A673 (cell line): ENCODE measurements at regions not wholly inside any gene's neighbourhood (a gene's known extent, or its start where the extent isn't known, plus 50 kb on each side); places are given as distances from the start of the nearest gene placed in this dataset.

Experiments used
- BruUV-seq: library from RNA; stranded (reverse); fragments of 400-500 nt; replicated peaks from 2 replicates; lab custom pipeline; 2021; lab: Mats Ljungman, UMichigan
- CTCF ChIA-PET: fragments of 300-600 bp; sonication (Branson Sonifier 250); formaldehyde crosslinking; loops from one replicate; lab custom pipeline; 2022; ENCODE audit warnings: antibody characterized with exemption; lab: Charles Lee
- POLR2A ChIA-PET: fragments of 300-600 bp; sonication (Branson Sonifier 250); formaldehyde crosslinking; loops from one replicate; lab custom pipeline; 2022; ENCODE audit warnings: antibody characterized with exemption; ENCODE audit not compliant: low non-redundant PET; lab: Charles Lee
- DNase-seq: peaks from one replicate; pipeline ENCODE4 v3.0.0-alpha.2; 2015; ENCODE audit warnings: low spot score
- H3K27ac ChIP-seq: fragments of 200-600 bp; sonication (generic); 2 replicates; pipeline ENCODE4 v1.5.1; 2016; ENCODE audit warnings: mixed run types, low read depth, mild to moderate bottlenecking, mixed read lengths, antibody characterized with exemption, low read length; ENCODE audit not compliant: poor library complexity, severe bottlenecking
- H3K27me3 ChIP-seq: fragments of 200-600 bp; sonication (generic); replicated peaks from 2 replicates; pipeline ENCODE4 v1.6.1; 2017; ENCODE audit warnings: mixed run types, low read depth, mild to moderate bottlenecking, mixed read lengths, antibody characterized with exemption, low read length; ENCODE audit not compliant: insufficient read depth, poor library complexity
- H3K36me3 ChIP-seq: fragments of 200-600 bp; sonication (generic); 2 replicates; pipeline ENCODE4 v1.6.1; 2016; ENCODE audit warnings: mixed run types, mild to moderate bottlenecking, mixed read lengths, antibody characterized with exemption, low read length; ENCODE audit not compliant: insufficient read depth, poor library complexity, severe bottlenecking
- H3K4me1 ChIP-seq: fragments of 200-600 bp; sonication (generic); 2 replicates; pipeline ENCODE4 v1.6.1; 2017; ENCODE audit warnings: mixed run types, mild to moderate bottlenecking, mixed read lengths, antibody characterized with exemption, low read length; ENCODE audit not compliant: insufficient read depth, poor library complexity, severe bottlenecking
- H3K4me3 ChIP-seq: fragments of 200-600 bp; sonication (generic); 2 replicates; pipeline ENCODE4 v1.5.1; 2016; ENCODE audit warnings: low read depth, mixed run types, mild to moderate bottlenecking, mixed read lengths, low read length; ENCODE audit not compliant: poor library complexity, severe bottlenecking
- H3K9me3 ChIP-seq: fragments of 200-600 bp; sonication (generic); 2 replicates; pipeline ENCODE4 v1.6.1; 2016; ENCODE audit warnings: mixed run types, low read depth, mild to moderate bottlenecking, mixed read lengths, antibody characterized with exemption, low read length; ENCODE audit not compliant: poor library complexity, severe bottlenecking
- EZH2 ChIP-seq: fragments of 200-600 bp; sonication (generic); IDR thresholded peaks from 2 replicates; pipeline ENCODE4 v1.6.1; 2017; ENCODE audit warnings: borderline replicate concordance, low read depth, mild to moderate bottlenecking, mixed read lengths, antibody characterized with exemption, low read length; ENCODE audit not compliant: poor library complexity, severe bottlenecking
- intact Hi-C: fragments of 100-400 bp; cut with micrococcal nuclease; formaldehyde crosslinking; loops from one replicate; pipeline ENCODE4 v1.10.0; 2022; ENCODE audit not compliant: unreplicated experiment
- TF ChIP-seq, protein P1 (sequence below): fragments of 300-800, 200-600 bp; sonication (generic); conservative IDR thresholded peaks from 2 replicates; pipeline ENCODE4 v1.5.1; 2017; ENCODE audit warnings: low read depth, mild to moderate bottlenecking, antibody characterized with exemption, low read length, moderate library complexity, mixed read lengths

- intact Hi-C loops: no loop called here
These were observed 687.5 kb upstream of the FBXO33 start for GRCh38 chr14:40119765-40120164.

DNA sequence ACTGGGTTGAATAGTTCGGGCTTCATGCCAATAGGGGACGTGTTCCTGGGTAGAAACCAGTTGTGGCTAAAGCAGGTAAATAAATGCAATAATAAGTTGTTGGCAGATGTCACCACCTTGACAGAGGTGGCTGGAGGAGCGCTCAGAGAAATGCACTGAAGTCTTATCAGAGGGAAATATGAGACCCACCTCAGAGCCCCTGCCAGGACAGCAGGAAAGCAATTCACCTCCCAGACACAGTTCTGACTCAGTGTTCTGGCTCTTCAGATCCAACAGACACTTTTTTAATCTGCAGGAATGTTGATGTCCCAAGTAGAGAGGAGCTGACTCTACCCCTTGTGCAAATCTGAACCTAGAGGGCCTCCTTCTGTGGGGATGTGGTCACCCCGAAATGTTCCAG is 687.1 kb upstream of the FBXO33 start:
- no peak for DNase-seq

More at GRCh38 chr14:40119765-40120164, 687.5 kb upstream of the FBXO33 start:
- POLR2A ChIA-PET: no interaction called here
- TF ChIP-seq, protein P1, sequence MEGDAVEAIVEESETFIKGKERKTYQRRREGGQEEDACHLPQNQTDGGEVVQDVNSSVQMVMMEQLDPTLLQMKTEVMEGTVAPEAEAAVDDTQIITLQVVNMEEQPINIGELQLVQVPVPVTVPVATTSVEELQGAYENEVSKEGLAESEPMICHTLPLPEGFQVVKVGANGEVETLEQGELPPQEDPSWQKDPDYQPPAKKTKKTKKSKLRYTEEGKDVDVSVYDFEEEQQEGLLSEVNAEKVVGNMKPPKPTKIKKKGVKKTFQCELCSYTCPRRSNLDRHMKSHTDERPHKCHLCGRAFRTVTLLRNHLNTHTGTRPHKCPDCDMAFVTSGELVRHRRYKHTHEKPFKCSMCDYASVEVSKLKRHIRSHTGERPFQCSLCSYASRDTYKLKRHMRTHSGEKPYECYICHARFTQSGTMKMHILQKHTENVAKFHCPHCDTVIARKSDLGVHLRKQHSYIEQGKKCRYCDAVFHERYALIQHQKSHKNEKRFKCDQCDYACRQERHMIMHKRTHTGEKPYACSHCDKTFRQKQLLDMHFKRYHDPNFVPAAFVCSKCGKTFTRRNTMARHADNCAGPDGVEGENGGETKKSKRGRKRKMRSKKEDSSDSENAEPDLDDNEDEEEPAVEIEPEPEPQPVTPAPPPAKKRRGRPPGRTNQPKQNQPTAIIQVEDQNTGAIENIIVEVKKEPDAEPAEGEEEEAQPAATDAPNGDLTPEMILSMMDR: no peak
- TF ChIP-seq EZH2: no peak
- CTCF ChIA-PET: no interaction called here
- Histone ChIP-seq H3K4me1 (no peaks in the 10 kb centered on the region), H3K27ac (no peak overlapping the region), H3K4me3 (no peak overlapping the region), H3K36me3 (no peaks in the 10 kb centered on the region), H3K27me3 (no peaks in the 10 kb centered on the region), H3K9me3 (peaks cover 4% of the 10 kb centered on the region)
- no peak for DNase-seq
- no TSS peak for BruUV-seq

DNA sequence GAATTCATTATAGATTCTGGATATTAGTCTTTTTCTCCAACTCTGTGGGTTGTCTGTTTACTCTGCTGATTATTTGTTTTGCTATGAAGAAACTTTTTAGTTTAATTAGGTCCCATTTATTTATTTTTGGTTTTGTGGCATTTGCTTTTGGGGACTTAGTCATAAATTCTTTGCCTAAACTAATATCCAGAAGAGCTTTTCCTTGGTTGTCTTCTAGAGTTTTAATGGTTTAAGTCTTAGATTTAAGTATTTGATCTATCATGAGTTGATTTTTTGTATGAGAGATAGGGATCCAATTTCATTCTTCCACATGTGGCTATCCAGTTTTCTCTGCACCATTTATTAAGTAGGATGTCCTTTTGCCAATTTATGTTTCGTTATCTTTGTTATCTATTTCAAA is 683.4 kb upstream of the FBXO33 start:
- Histone ChIP-seq H3K36me3 (no peaks in the 10 kb centered on the region), H3K27ac (no peak overlapping the region), H3K9me3 (peaks cover 4% of the 10 kb centered on the region), H3K4me3 (no peak overlapping the region), H3K27me3 (no peaks in the 10 kb centered on the region), H3K4me1 (no peaks in the 10 kb centered on the region)
- ChIA-PET CTCF (no interaction called here), POLR2A (no interaction called here)
- BruUV-seq: no TSS peak
- DNase-seq: no peak
- intact Hi-C loops: no loop called here
- no peak for TF ChIP-seq EZH2
- TF ChIP-seq, protein P1: no peak

More for the DNA sequence above, 687.1 kb upstream of the FBXO33 start:
- Histone ChIP-seq H3K36me3 (no peaks in the 10 kb centered on the region), H3K9me3 (peaks cover 4% of the 10 kb centered on the region), H3K27me3 (no peaks in the 10 kb centered on the region), H3K4me1 (no peaks in the 10 kb centered on the region), H3K27ac (no peak overlapping the region), H3K4me3 (no peak overlapping the region)
- TF ChIP-seq, protein P1: no peak
- TF ChIP-seq EZH2: no peak
- POLR2A ChIA-PET: no interaction called here
- no TSS peak for BruUV-seq
- intact Hi-C loops: no loop called here
- CTCF ChIA-PET: no interaction called here
